Stomach (tissue), 8 donors: ENCODE measurements at regions not wholly inside any gene's neighbourhood (a gene's known extent, or its start where the extent isn't known, plus 50 kb on each side); places are given as distances from the start of the nearest gene placed in this dataset.

ENCODE experiments used
- DNase-seq, 2 donors: peaks; one replicate each; pipeline versions ENCODE4 v3.0.0 to v3.0.0-alpha.2; 2013 to 2019
- H3K27ac ChIP-seq, 5 donors: fragments of 200-600 bp in 4 of 5; sonication (generic) in 4 of 5; one replicate each; pipeline ENCODE4 v1.5.1; 2013 to 2019; ENCODE audit warnings: mild to moderate bottlenecking in 1 of 5, moderate library complexity in 1 of 5
- H3K27me3 ChIP-seq, 3 donors: fragments of 200-600 bp; sonication (generic); one replicate each; pipeline ENCODE4 v1.5.1; 2017 to 2019; ENCODE audit warnings: mixed run types in 1 of 3
- H3K36me3 ChIP-seq, 4 donors: fragments of 200-600 bp; sonication (generic); 1 replicate in 3 of 4; 2 replicates in 1 of 4; pipeline ENCODE4 v1.5.1; 2016 to 2019
- H3K4me1 ChIP-seq, 4 donors: fragments of 200-600 bp; sonication (generic); one replicate each; pipeline ENCODE4 v1.5.1; 2016 to 2019
- H3K4me3 ChIP-seq, 4 donors: fragments of 200-600 bp; sonication (generic) in 3 of 4; one replicate each; pipeline ENCODE4 v1.5.1; 2016 to 2019; ENCODE audit warnings: mild to moderate bottlenecking in 1 of 4
- H3K9me3 ChIP-seq, 4 donors: fragments of 200-600 bp; sonication (generic); one replicate each; pipeline ENCODE4 v1.5.1; 2016 to 2019
- CTCF ChIP-seq, 7 experiments: fragments of 450-650 bp in 4 of 7; fragments of 200-600 bp in 3 of 7; sonication (generic) in 3 of 7; IDR thresholded peaks; one replicate each; pipeline ENCODE4 v1.5.1; 2016 to 2019; ENCODE audit warnings: antibody characterized with exemption in 7 of 7, control low read depth in 2 of 7, mild to moderate bottlenecking in 1 of 7
- EP300 ChIP-seq: sonication (generic); formaldehyde crosslinking; IDR thresholded peaks from one replicate; pipeline ENCODE4 v1.6.1; 2017; ENCODE audit warnings: antibody characterized with exemption
- POLR2A ChIP-seq, 4 donors: fragments of 450-650 bp; IDR thresholded peaks; one replicate each; pipeline ENCODE4 v1.6.1; 2016; ENCODE audit warnings: antibody characterized with exemption in 4 of 4, control low read depth in 2 of 4, mild to moderate bottlenecking in 1 of 4, moderate library complexity in 1 of 4
- POLR2AphosphoS5 ChIP-seq, 3 donors: sonication (generic); formaldehyde crosslinking; IDR thresholded peaks; one replicate each; pipeline ENCODE4 v1.6.1; 2016; ENCODE audit warnings: antibody characterized with exemption in 3 of 3
- whole genome bisulfite sequencing, 5 donors: extraction: QIAGEN DNeasy Blood & Tissue Kit in 3 of 5; methylation state at CpG; one replicate each; pipeline versions ENCODE4 v1.1.5 to v1.1.7; 2013 to 2018; 5-methylcytosine and 5-hydroxymethylcytosine counted together
- intact Hi-C: fragments of 100-400 bp; cut with DNase I; formaldehyde crosslinking; loops from one replicate; pipeline ENCODE4 v1.15.1; 2023; ENCODE audit warnings: low total_unique reads
- donor health status: healthy with polysubstance abuse.
- donor health status: Bipolar disorder and iron deficiency.
- donor health status: healthy.

DNA sequence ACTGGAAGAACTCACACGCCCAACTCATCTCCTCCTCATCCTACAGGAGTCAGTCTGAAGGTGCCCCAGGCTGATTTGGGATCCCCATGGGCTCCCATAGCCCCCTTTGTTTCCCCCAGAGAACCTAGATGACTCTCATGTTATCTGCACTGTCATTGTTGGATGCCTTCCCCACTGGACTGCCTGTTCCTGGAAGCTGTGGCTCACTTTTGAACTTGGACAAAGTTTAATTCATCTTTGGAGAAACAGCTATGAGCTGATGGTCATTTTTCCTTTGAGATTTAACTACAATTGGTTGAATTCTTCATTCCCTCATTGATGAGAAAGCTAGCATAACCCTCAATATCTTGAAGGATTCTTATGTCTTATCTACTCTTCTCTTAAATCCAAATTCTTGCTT, 186.6 kb downstream of the SALL1 start:
- no peak for DNase-seq
- Histone ChIP-seq H3K36me3 (no peaks in the 10 kb centered on the region), H3K4me3 (no peak overlapping the region), H3K27ac (no peak overlapping the region), H3K9me3 (no peaks in the 10 kb centered on the region), H3K4me1 (no peaks in the 10 kb centered on the region), H3K27me3 (no peaks in the 10 kb centered on the region)
- intact Hi-C loops: no loop called here
- TF ChIP-seq EP300 (no peak), POLR2A (IDR thresholded peaks at IDR 0.05) (no peak), POLR2AphosphoS5 (IDR thresholded peaks at IDR 0.05) (no peak), CTCF (IDR thresholded peaks at IDR 0.05) (no peak)
- WGBS, 5 donors: 60 to 88% (median 83%) methylated on average over 1 of the region's 1 CpG

DNA sequence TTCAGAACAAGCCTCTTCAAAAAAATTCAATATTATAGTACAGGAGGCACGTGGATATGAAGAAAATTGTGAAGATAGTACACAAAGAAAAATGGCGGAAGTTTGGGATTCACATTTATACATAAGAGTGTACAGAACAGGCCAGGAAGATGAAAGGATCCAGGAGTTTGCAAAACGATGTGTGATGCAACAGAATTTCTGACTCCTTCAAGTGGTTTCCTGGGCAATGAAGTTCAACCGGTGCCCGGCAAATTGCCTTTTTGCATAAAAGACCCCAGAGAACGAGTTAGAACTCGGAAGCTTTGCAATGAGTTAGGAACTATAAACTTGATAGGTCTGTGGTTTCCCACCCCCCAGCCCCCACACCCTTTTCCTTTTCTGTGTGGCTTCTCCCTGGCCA, 189.1 kb downstream of the SALL1 start:
- intact Hi-C loops: no loop called here
- WGBS, 5 donors: 80 to 87% (median 82%) methylated on average over 7 of the region's 7 CpGs
- TF ChIP-seq POLR2AphosphoS5 (IDR thresholded peaks at IDR 0.05) (no peak), POLR2A (IDR thresholded peaks at IDR 0.05) (no peak)
- Histone ChIP-seq H3K27me3 (no peaks in the 10 kb centered on the region), H3K4me1 (no peaks in the 10 kb centered on the region), H3K9me3 (no peaks in the 10 kb centered on the region), H3K4me3 (no peak overlapping the region), H3K27ac (no peak overlapping the region), H3K36me3 (no peaks in the 10 kb centered on the region)
- no peak for DNase-seq

GRCh38 chr16:50960517-50961202, 190.4 kb downstream of the SALL1 start:
- no peaks in the 10 kb centered on the region for H3K9me3 ChIP-seq
- H3K27ac ChIP-seq: no peak overlapping the region
- no peak overlapping the region for H3K4me3 ChIP-seq
- TF ChIP-seq EP300: no peak
- TF ChIP-seq POLR2A (IDR thresholded peaks at IDR 0.05): no peak
- TF ChIP-seq CTCF (IDR thresholded peaks at IDR 0.05): no peak
- TF ChIP-seq POLR2AphosphoS5 (IDR thresholded peaks at IDR 0.05): no peak
- WGBS, 5 donors: 14 to 20% (median 15%) methylated on average over 2 of the region's 2 CpGs
- intact Hi-C loops: no loop called here
- H3K27me3 ChIP-seq: no peaks in the 10 kb centered on the region
- H3K36me3 ChIP-seq: no peaks in the 10 kb centered on the region
- H3K4me1 ChIP-seq: no peaks in the 10 kb centered on the region
- peak in 1 of 2 donors; percentile 25 for DNase-seq

DNA sequence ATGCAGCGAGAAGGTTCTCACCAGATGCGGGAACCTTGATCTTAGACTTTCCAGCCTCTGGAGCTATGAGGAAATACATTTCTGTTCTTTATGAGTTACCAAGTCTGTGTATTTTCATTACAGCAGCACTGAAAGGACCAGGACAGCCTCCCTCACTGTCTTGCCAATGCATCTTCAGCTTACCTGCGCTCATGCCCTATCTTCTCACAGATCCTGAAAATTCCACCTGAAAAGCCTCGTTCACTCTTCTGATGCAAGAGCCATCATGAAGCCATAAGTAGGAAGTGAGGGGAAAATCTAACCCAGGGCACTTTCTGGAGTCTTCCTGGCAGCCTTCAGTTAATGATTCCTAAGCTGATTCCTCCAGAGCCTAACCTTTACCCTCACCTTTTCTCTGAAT, 194.0 kb downstream of the SALL1 start:
- H3K4me1 ChIP-seq: no peaks in the 10 kb centered on the region
- no peaks in the 10 kb centered on the region for H3K36me3 ChIP-seq
- H3K4me3 ChIP-seq: no peak overlapping the region
- H3K9me3 ChIP-seq: no peaks in the 10 kb centered on the region
- TF ChIP-seq POLR2A (IDR thresholded peaks at IDR 0.05) (no peak), CTCF (IDR thresholded peaks at IDR 0.05) (no peak), POLR2AphosphoS5 (IDR thresholded peaks at IDR 0.05) (no peak), EP300 (no peak)
- no peak overlapping the region for H3K27ac ChIP-seq
- DNase-seq: no peak
- H3K27me3 ChIP-seq: peaks cover 0 to 5% (median 0%) of the 10 kb centered on the region in 3 donors
- 87 to 95% (median 89%) methylated on average over 4 of the region's 4 CpGs for WGBS, 5 donors
- intact Hi-C loops: no loop called here

- Histone ChIP-seq H3K36me3 (no peaks in the 10 kb centered on the region), H3K9me3 (no peaks in the 10 kb centered on the region), H3K27ac (no peak overlapping the region), H3K4me1 (no peaks in the 10 kb centered on the region), H3K27me3 (peaks cover 0 to 5% (median 0%) of the 10 kb centered on the region in 3 donors), H3K4me3 (no peak overlapping the region)
- DNase-seq: no peak
- WGBS, 5 donors: 15 to 33% (median 28%) methylated on average over 1 of the region's 1 CpG
- TF ChIP-seq EP300: no peak
- TF ChIP-seq CTCF (IDR thresholded peaks at IDR 0.05): no peak
- TF ChIP-seq POLR2A (IDR thresholded peaks at IDR 0.05): no peak
- TF ChIP-seq POLR2AphosphoS5 (IDR thresholded peaks at IDR 0.05): no peak
- intact Hi-C loops: no loop called here
Observed at GRCh38 chr16:50956637-50957036, 194.4 kb downstream of the SALL1 start.
